Endodermal cell (in vitro differentiated cells): ENCODE measurements at regions not wholly inside any gene's neighbourhood (a gene's known extent, or its start where the extent isn't known, plus 50 kb on each side); places are given as distances from the start of the nearest gene placed in this dataset.

Source experiments
- DNase-seq: peaks from one replicate; pipeline ENCODE4 v3.0.0-alpha.2; 2017
- H3K27ac ChIP-seq: 2 replicates; pipeline ENCODE4 v1.5.1; 2013; ENCODE audit warnings: mild to moderate bottlenecking, low read depth, low read length, moderate library complexity
- H3K27me3 ChIP-seq: 2 replicates; pipeline ENCODE4 v1.6.1; 2013; ENCODE audit warnings: mild to moderate bottlenecking, low read length, moderate library complexity; ENCODE audit not compliant: insufficient read depth, control insufficient read depth, poor library complexity, severe bottlenecking
- H3K36me3 ChIP-seq: 2 replicates; pipeline ENCODE4 v1.7.0; 2013; ENCODE audit warnings: mild to moderate bottlenecking, low read length, moderate library complexity; ENCODE audit not compliant: control insufficient read depth, insufficient read depth
- H3K4me1 ChIP-seq: one replicate; pipeline ENCODE4 v1.7.0; 2013; ENCODE audit warnings: low read length; ENCODE audit not compliant: control insufficient read depth, insufficient read depth
- H3K4me3 ChIP-seq: 2 replicates; pipeline ENCODE4 v1.5.1; 2013; ENCODE audit warnings: mild to moderate bottlenecking, low read length, moderate library complexity
- H3K9ac ChIP-seq: 2 replicates; pipeline ENCODE4 v1.6.1; 2013; ENCODE audit warnings: mild to moderate bottlenecking, low read length, moderate library complexity; ENCODE audit not compliant: poor library complexity, severe bottlenecking; ENCODE audit errors: extremely low read depth
- H3K9me3 ChIP-seq: 2 replicates; pipeline ENCODE4 v1.6.1; 2013; ENCODE audit warnings: mild to moderate bottlenecking, low read length, moderate library complexity; ENCODE audit not compliant: control insufficient read depth
- H3K27ac Mint-ChIP-seq: 2 replicates; pipeline ENCODE4 v1.8.0; 2020; ENCODE audit warnings: mixed read lengths
- H3K27me3 Mint-ChIP-seq: 2 replicates; pipeline ENCODE4 v1.8.0; 2021; ENCODE audit warnings: mild to moderate bottlenecking, mixed read lengths; ENCODE audit not compliant: insufficient read depth
- H3K36me3 Mint-ChIP-seq: 2 replicates; pipeline ENCODE4 v1.8.0; 2020; ENCODE audit warnings: low read depth, mixed read lengths
- H3K4me1 Mint-ChIP-seq: 2 replicates; pipeline ENCODE4 v1.8.0; 2020; ENCODE audit warnings: mixed read lengths
- H3K4me3 Mint-ChIP-seq: 2 replicates; pipeline ENCODE4 v1.8.0; 2020; ENCODE audit warnings: mild to moderate bottlenecking, moderate library complexity, mixed read lengths
- H3K9me3 Mint-ChIP-seq: 2 replicates; pipeline ENCODE4 v1.8.0; 2020; ENCODE audit warnings: mild to moderate bottlenecking, mixed read lengths
- WGBS, 2 experiments: methylation state at CpG; one replicate each; pipeline versions ENCODE4 v1.1.5 to v1.1.7; 2013; ENCODE audit warnings: missing lambda C conversion rate in 2 of 2, mixed read lengths in 1 of 2; ENCODE audit not compliant: insufficient coverage in 1 of 2, insufficient read length in 1 of 2; 5-methylcytosine and 5-hydroxymethylcytosine counted together
- TF ChIP-seq, protein P1 (sequence below): fragments of 200-600 bp; sonication (generic); conservative IDR thresholded peaks from 2 replicates; pipeline ENCODE4 v1.5.0; 2021; ENCODE audit warnings: antibody characterized with exemption, mild to moderate bottlenecking

DNA sequence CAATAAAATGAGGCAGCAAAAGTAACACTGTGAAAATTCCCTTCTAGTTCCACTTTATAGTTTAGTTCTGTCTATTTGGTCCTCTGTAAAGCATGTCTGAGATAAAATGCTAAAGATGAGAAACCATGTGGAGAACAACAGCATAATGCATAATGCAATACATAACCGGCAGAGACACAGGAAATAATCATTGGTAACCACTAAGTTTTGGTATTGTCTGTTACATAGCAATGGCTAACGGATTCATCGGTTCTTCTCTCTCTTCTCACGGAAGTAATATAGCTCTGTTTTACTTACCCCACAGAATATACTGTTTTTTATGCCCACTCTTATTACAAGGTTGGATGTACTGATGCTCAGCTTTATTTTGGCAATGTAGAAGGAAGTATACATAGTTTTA is 158.9 kb downstream of the FAM174A start:
- TF ChIP-seq, protein P1, sequence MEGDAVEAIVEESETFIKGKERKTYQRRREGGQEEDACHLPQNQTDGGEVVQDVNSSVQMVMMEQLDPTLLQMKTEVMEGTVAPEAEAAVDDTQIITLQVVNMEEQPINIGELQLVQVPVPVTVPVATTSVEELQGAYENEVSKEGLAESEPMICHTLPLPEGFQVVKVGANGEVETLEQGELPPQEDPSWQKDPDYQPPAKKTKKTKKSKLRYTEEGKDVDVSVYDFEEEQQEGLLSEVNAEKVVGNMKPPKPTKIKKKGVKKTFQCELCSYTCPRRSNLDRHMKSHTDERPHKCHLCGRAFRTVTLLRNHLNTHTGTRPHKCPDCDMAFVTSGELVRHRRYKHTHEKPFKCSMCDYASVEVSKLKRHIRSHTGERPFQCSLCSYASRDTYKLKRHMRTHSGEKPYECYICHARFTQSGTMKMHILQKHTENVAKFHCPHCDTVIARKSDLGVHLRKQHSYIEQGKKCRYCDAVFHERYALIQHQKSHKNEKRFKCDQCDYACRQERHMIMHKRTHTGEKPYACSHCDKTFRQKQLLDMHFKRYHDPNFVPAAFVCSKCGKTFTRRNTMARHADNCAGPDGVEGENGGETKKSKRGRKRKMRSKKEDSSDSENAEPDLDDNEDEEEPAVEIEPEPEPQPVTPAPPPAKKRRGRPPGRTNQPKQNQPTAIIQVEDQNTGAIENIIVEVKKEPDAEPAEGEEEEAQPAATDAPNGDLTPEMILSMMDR: no peak
- H3K27me3 Mint-ChIP-seq: no peaks in the 10 kb centered on the region
- WGBS, 2 experiments: 80 to 83% methylated on average over 1 to 4 of the region's 4 CpGs
- no peak overlapping the region for H3K9ac ChIP-seq
- no peak overlapping the region for H3K27ac Mint-ChIP-seq
- H3K4me1 Mint-ChIP-seq: peaks cover 9% of the 10 kb centered on the region
- no peaks in the 10 kb centered on the region for H3K36me3 ChIP-seq
- H3K4me3 Mint-ChIP-seq: no peak overlapping the region
- H3K4me1 ChIP-seq: peaks cover 14% of the 10 kb centered on the region
- DNase-seq: no peak
- no peak overlapping the region for H3K27ac ChIP-seq
- no peaks in the 10 kb centered on the region for H3K9me3 ChIP-seq
- H3K4me3 ChIP-seq: no peak overlapping the region
- no peaks in the 10 kb centered on the region for H3K36me3 Mint-ChIP-seq
- H3K9me3 Mint-ChIP-seq: peaks cover 3% of the 10 kb centered on the region
- no peaks in the 10 kb centered on the region for H3K27me3 ChIP-seq

GRCh38 chr5:100697970-100698369 is 162.8 kb downstream of the FAM174A start:
- no peak for DNase-seq
- Histone ChIP-seq H3K36me3 (no peaks in the 10 kb centered on the region), H3K4me3 (no peak overlapping the region), H3K4me1 (peaks cover 12% of the 10 kb centered on the region), H3K9me3 (no peaks in the 10 kb centered on the region), H3K27me3 (no peaks in the 10 kb centered on the region), H3K9ac (no peak overlapping the region), H3K27ac (no peak overlapping the region)
- WGBS, 2 experiments: 96 to 100% methylated on average over 1 to 2 of the region's 2 CpGs
- H3K27ac Mint-ChIP-seq: no peak overlapping the region
- no peak overlapping the region for H3K4me3 Mint-ChIP-seq
- no peaks in the 10 kb centered on the region for H3K9me3 Mint-ChIP-seq
- TF ChIP-seq, protein P1: peak; percentile 81
- no peaks in the 10 kb centered on the region for H3K27me3 Mint-ChIP-seq
- H3K4me1 Mint-ChIP-seq: peaks cover 9% of the 10 kb centered on the region
- H3K36me3 Mint-ChIP-seq: no peaks in the 10 kb centered on the region

GRCh38 chr5:100706776-100707175 is 171.6 kb downstream of the FAM174A start:
- Histone ChIP-seq H3K4me1 (peaks cover 6% of the 10 kb centered on the region), H3K27ac (no peak overlapping the region), H3K9me3 (no peaks in the 10 kb centered on the region), H3K9ac (no peak overlapping the region), H3K4me3 (no peak overlapping the region), H3K36me3 (no peaks in the 10 kb centered on the region), H3K27me3 (no peaks in the 10 kb centered on the region)
- TF ChIP-seq, protein P1: peak; percentile 58
- Mint-ChIP-seq H3K9me3 (peaks cover 6% of the 10 kb centered on the region), H3K4me3 (no peak overlapping the region), H3K4me1 (peaks cover 17% of the 10 kb centered on the region), H3K36me3 (no peaks in the 10 kb centered on the region), H3K27ac (no peak overlapping the region), H3K27me3 (no peaks in the 10 kb centered on the region)
- WGBS, 2 experiments: 100% methylated on average over 1 of the region's 1 CpG; no CpG with 5 or more reads in 1 of the 2 experiments
- DNase-seq: no peak
